HEK293 (cell line): ENCODE measurements at regions not wholly inside any gene's neighbourhood (a gene's known extent, or its start where the extent isn't known, plus 50 kb on each side); places are given as distances from the start of the nearest gene placed in this dataset.

Experiments
- BCL11A ChIP-seq: fragments of 450-650 bp; formaldehyde crosslinking; IDR thresholded peaks from 2 replicates; pipeline ENCODE4 v1.5.1; 2016; ENCODE audit warnings: low read depth, missing biosample characterization, missing genetic modification characterization
- KLF1 ChIP-seq: fragments of 450-650 bp; formaldehyde crosslinking; IDR thresholded peaks from 2 replicates; pipeline ENCODE4 v1.5.1; 2016; ENCODE audit warnings: missing biosample characterization, missing genetic modification characterization
- REST ChIP-seq: fragments of 450-650 bp; formaldehyde crosslinking; IDR thresholded peaks from 2 replicates; pipeline ENCODE4 v1.5.1; 2016; ENCODE audit warnings: missing biosample characterization, missing genetic modification characterization
- ZBTB7A ChIP-seq: fragments of 450-650 bp; formaldehyde crosslinking; IDR thresholded peaks from 2 replicates; pipeline ENCODE4 v1.5.1; 2016; ENCODE audit warnings: low read depth, missing biosample characterization, missing genetic modification characterization
- ZNF292 ChIP-seq: fragments of 450-650 bp; formaldehyde crosslinking; IDR thresholded peaks from 2 replicates; pipeline ENCODE4 v1.5.1; 2016; ENCODE audit warnings: low read depth, missing biosample characterization, missing genetic modification characterization, borderline replicate concordance
- ZNF324 ChIP-seq: fragments of 450-650 bp; formaldehyde crosslinking; IDR thresholded peaks from 2 replicates; pipeline ENCODE4 v1.5.1; 2016; ENCODE audit warnings: missing biosample characterization, missing genetic modification characterization
- ZNF362 ChIP-seq: fragments of 450-650 bp; formaldehyde crosslinking; IDR thresholded peaks from 2 replicates; pipeline ENCODE4 v1.5.1; 2016; ENCODE audit warnings: missing biosample characterization, missing genetic modification characterization
- TF ChIP-seq, protein P1 (sequence below): fragments of 450-650 bp; formaldehyde crosslinking; IDR thresholded peaks from 2 replicates; pipeline ENCODE4 v1.5.1; 2016; ENCODE audit warnings: missing biosample characterization, missing genetic modification characterization
- TF ChIP-seq, protein P2 (sequence below): fragments of 450-650 bp; formaldehyde crosslinking; IDR thresholded peaks from 2 replicates; pipeline ENCODE4 v1.5.1; 2016; ENCODE audit warnings: missing biosample characterization, missing genetic modification characterization

DNA sequence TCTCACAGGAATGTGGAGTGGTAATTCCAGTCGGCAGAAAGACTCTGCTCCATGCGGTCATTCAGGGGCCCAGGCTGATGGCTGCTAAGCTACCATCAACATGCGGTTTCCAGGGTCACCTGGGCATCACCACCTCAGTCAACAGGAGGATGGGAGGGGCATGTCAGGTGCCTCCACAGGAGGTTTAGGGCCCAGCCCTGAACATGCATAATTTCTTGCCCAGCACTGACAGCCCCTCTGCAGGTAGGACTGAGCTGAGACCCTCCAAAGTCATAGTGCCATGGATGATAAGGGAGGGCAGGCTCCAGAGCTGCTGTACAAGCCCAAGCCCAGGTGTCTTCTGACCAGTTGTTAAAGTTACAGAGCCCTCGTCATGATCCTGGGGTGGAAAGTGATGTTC is 244.0 kb upstream of the SFSWAP start:
- TF ChIP-seq, protein P1, sequence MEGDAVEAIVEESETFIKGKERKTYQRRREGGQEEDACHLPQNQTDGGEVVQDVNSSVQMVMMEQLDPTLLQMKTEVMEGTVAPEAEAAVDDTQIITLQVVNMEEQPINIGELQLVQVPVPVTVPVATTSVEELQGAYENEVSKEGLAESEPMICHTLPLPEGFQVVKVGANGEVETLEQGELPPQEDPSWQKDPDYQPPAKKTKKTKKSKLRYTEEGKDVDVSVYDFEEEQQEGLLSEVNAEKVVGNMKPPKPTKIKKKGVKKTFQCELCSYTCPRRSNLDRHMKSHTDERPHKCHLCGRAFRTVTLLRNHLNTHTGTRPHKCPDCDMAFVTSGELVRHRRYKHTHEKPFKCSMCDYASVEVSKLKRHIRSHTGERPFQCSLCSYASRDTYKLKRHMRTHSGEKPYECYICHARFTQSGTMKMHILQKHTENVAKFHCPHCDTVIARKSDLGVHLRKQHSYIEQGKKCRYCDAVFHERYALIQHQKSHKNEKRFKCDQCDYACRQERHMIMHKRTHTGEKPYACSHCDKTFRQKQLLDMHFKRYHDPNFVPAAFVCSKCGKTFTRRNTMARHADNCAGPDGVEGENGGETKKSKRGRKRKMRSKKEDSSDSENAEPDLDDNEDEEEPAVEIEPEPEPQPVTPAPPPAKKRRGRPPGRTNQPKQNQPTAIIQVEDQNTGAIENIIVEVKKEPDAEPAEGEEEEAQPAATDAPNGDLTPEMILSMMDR (tag by site-specific recombination) = no peak
- TF ChIP-seq ZNF292 (tag by site-specific recombination) (no peak), ZNF324 (tag by site-specific recombination) (no peak), ZBTB7A (no peak), REST (tag by site-specific recombination) (no peak), KLF1 (no peak), ZNF362 (tag by site-specific recombination) (no peak), BCL11A (tag by site-specific recombination) (no peak)
- TF ChIP-seq, protein P2, sequence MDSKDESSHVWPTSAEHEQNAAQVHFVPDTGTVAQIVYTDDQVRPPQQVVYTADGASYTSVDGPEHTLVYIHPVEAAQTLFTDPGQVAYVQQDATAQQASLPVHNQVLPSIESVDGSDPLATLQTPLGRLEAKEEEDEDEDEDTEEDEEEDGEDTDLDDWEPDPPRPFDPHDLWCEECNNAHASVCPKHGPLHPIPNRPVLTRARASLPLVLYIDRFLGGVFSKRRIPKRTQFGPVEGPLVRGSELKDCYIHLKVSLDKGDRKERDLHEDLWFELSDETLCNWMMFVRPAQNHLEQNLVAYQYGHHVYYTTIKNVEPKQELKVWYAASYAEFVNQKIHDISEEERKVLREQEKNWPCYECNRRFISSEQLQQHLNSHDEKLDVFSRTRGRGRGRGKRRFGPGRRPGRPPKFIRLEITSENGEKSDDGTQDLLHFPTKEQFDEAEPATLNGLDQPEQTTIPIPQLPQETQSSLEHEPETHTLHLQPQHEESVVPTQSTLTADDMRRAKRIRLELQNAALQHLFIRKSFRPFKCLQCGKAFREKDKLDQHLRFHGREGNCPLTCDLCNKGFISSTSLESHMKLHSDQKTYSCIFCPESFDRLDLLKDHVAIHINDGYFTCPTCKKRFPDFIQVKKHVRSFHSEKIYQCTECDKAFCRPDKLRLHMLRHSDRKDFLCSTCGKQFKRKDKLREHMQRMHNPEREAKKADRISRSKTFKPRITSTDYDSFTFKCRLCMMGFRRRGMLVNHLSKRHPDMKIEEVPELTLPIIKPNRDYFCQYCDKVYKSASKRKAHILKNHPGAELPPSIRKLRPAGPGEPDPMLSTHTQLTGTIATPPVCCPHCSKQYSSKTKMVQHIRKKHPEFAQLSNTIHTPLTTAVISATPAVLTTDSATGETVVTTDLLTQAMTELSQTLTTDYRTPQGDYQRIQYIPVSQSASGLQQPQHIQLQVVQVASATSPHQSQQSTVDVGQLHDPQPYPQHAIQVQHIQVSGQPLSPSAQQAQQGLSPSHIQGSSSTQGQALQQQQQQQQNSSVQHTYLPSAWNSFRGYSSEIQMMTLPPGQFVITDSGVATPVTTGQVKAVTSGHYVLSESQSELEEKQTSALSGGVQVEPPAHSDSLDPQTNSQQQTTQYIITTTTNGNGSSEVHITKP (tag by site-specific recombination) = no peak
